ENCODE measurements at regions not wholly inside any gene's neighbourhood (a gene's known extent, or its start where the extent isn't known, plus 50 kb on each side); places are given as distances from the start of the nearest gene placed in this dataset.

GRCh38 chr13:62444805-62445204 is 1029.2 kb upstream of the PCDH20 start:
- no peak for TF ChIP-seq CTCF (IDR thresholded peaks at IDR 0.05)
- no peak for TF ChIP-seq EP300 (IDR thresholded peaks at IDR 0.05)
- TF ChIP-seq POLR2A (IDR thresholded peaks at IDR 0.05) = no peak
- no peak for TF ChIP-seq POLR2AphosphoS5 (IDR thresholded peaks at IDR 0.05)

Data from gastroesophageal sphincter (tissue), 3 donors.